ENCODE measurements at regions not wholly inside any gene's neighbourhood (a gene's known extent, or its start where the extent isn't known, plus 50 kb on each side); places are given as distances from the start of the nearest gene placed in this dataset.

DNA sequence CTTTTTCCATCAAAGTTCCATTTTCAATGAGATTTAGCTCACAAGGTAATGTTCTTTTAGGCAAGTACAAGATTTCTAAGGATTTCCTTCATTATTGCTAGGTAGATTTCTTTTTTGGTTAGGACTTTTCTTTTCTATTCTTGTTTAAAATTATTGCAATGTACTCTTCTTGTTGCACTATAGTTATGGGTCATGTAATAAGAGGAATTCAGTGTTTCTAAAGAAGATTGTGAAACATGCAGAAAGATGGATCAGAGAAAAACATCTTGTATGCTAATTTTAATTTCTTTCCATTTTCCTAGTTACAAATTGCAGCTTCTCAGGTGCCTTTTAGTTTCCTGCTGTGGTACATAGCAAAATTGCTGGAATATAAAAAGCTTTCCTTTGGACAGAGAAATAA lies 56.1 kb downstream of the BTG1 start:
- TF ChIP-seq, protein P1, sequence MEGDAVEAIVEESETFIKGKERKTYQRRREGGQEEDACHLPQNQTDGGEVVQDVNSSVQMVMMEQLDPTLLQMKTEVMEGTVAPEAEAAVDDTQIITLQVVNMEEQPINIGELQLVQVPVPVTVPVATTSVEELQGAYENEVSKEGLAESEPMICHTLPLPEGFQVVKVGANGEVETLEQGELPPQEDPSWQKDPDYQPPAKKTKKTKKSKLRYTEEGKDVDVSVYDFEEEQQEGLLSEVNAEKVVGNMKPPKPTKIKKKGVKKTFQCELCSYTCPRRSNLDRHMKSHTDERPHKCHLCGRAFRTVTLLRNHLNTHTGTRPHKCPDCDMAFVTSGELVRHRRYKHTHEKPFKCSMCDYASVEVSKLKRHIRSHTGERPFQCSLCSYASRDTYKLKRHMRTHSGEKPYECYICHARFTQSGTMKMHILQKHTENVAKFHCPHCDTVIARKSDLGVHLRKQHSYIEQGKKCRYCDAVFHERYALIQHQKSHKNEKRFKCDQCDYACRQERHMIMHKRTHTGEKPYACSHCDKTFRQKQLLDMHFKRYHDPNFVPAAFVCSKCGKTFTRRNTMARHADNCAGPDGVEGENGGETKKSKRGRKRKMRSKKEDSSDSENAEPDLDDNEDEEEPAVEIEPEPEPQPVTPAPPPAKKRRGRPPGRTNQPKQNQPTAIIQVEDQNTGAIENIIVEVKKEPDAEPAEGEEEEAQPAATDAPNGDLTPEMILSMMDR (IDR thresholded peaks at IDR 0.05), result no peak

GRCh38 chr12:92088805-92089204 lies 56.8 kb downstream of the BTG1 start:
- TF ChIP-seq, protein P1 (IDR thresholded peaks at IDR 0.05), result no peak

GRCh38 chr12:92085736-92086040 lies 60.0 kb downstream of the BTG1 start:
- TF ChIP-seq, protein P1 (IDR thresholded peaks at IDR 0.05), result no peak

- TF ChIP-seq, protein P1 (IDR thresholded peaks at IDR 0.05), result no peak
Measured at GRCh38 chr12:92085040-92085735, 60.5 kb downstream of the BTG1 start.

- TF ChIP-seq, protein P1 (IDR thresholded peaks at IDR 0.05), result no peak
Measured at GRCh38 chr12:92080911-92081285, 64.7 kb downstream of the BTG1 start.

GRCh38 chr12:92079054-92079385 lies 66.6 kb downstream of the BTG1 start:
- TF ChIP-seq, protein P1 (IDR thresholded peaks at IDR 0.05), result no peak

GRCh38 chr12:92078167-92079053 lies 67.2 kb downstream of the BTG1 start:
- TF ChIP-seq, protein P1 (IDR thresholded peaks at IDR 0.05), result no peak
